Nephron (organoid): ENCODE measurements at regions not wholly inside any gene's neighbourhood (a gene's known extent, or its start where the extent isn't known, plus 50 kb on each side); places are given as distances from the start of the nearest gene placed in this dataset.
A peak's percentile ranks its signal among the peaks of the same experiment; 100 is the strongest.

Experiments used
- H3K27ac Mint-ChIP-seq, 3 experiments: 2 replicates each; pipeline ENCODE4 v1.8.0; 2020; ENCODE audit warnings: mixed read lengths in 3 of 3, mild to moderate bottlenecking in 2 of 3, moderate library complexity in 1 of 3
- H3K27me3 Mint-ChIP-seq: 2 replicates; pipeline ENCODE4 v1.8.0; 2021; ENCODE audit warnings: low read depth, mild to moderate bottlenecking, moderate library complexity, mixed read lengths
- H3K36me3 Mint-ChIP-seq: 2 replicates; pipeline ENCODE4 v1.8.0; 2020; ENCODE audit warnings: low read depth, mixed read lengths
- H3K4me1 Mint-ChIP-seq: 2 replicates; pipeline ENCODE4 v1.8.0; 2020; ENCODE audit warnings: mixed read lengths
- H3K4me3 Mint-ChIP-seq, 3 experiments: 2 replicates each; pipeline ENCODE4 v1.8.0; 2020; ENCODE audit warnings: mild to moderate bottlenecking in 3 of 3, mixed read lengths in 3 of 3, moderate library complexity in 2 of 3
- H3K9me3 Mint-ChIP-seq: 2 replicates; pipeline ENCODE4 v1.8.0; 2020; ENCODE audit warnings: mixed read lengths
- TF ChIP-seq, protein P1 (sequence below), 3 experiments: fragments of 200-600 bp; sonication (generic); IDR thresholded peaks; one replicate each; pipeline ENCODE4 v1.5.0; 2021; ENCODE audit warnings: antibody characterized with exemption in 3 of 3; ENCODE audit not compliant: unreplicated experiment in 3 of 3

- Mint-ChIP-seq H3K9me3 (no peaks in the 10 kb centered on the region), H3K4me1 (peaks cover under 1% of the 10 kb centered on the region), H3K36me3 (no peaks in the 10 kb centered on the region), H3K27ac (peak overlapping the region; percentile 76 to 94 (median 85)), H3K4me3 (peak overlapping the region; percentile 96 to 97 (median 97)), H3K27me3 (peaks cover 17% of the 10 kb centered on the region)
- TF ChIP-seq, protein P1, sequence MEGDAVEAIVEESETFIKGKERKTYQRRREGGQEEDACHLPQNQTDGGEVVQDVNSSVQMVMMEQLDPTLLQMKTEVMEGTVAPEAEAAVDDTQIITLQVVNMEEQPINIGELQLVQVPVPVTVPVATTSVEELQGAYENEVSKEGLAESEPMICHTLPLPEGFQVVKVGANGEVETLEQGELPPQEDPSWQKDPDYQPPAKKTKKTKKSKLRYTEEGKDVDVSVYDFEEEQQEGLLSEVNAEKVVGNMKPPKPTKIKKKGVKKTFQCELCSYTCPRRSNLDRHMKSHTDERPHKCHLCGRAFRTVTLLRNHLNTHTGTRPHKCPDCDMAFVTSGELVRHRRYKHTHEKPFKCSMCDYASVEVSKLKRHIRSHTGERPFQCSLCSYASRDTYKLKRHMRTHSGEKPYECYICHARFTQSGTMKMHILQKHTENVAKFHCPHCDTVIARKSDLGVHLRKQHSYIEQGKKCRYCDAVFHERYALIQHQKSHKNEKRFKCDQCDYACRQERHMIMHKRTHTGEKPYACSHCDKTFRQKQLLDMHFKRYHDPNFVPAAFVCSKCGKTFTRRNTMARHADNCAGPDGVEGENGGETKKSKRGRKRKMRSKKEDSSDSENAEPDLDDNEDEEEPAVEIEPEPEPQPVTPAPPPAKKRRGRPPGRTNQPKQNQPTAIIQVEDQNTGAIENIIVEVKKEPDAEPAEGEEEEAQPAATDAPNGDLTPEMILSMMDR (IDR thresholded peaks at IDR 0.05; ENCODE audit: unreplicated experiment in 3 of 3) = no peak
These were observed 918.7 kb downstream of the AACS start for GRCh38 chr12:125983784-125984500.

DNA sequence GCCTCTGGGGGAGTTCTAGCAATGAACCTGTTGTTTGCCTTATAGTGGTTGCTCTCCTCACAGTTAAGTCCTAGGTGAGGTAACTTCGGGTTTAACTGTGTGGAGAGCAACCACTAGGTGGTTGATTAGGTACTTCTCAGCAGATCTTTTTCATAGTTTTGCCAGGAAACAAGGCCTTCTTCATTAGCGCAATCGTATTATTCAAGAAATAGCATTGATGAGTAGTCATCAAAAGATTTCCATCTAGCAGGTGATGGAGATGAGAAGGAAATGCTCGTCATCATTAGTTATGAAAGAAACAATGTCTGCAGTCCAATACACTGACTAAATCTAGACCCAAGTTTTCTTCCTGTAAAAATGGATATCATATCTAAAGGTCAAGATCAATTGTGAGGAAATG, 923.3 kb downstream of the AACS start:
- no peaks in the 10 kb centered on the region for H3K9me3 Mint-ChIP-seq
- TF ChIP-seq, protein P1 (IDR thresholded peaks at IDR 0.05; ENCODE audit: unreplicated experiment in 3 of 3) = no peak

DNA sequence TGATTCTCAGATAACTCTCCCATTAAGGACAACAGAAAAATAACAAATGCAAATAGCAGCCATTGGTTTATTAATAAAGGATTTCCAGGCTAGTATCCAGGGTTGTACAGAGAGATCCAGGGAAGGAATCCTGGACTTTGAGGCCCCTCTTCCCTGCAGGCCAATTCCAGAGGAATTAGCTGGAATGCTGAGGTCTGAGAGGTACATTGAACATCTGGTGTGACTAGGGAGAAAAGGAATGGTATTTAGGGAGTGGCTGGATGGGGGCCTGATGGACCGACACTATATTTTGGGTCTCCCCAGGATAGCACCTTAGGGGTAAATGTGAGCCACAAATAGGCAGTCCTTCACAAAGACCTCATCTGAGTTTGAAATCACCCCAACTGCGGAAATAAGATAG, 924.5 kb downstream of the AACS start:
- Mint-ChIP-seq H3K4me1 (peaks cover 5% of the 10 kb centered on the region), H3K27ac (peak overlapping the region in 2 of 3 experiments; percentile 15 to 20), H3K27me3 (peaks cover 20% of the 10 kb centered on the region), H3K9me3 (no peaks in the 10 kb centered on the region), H3K4me3 (no peak overlapping the region), H3K36me3 (no peaks in the 10 kb centered on the region)
- TF ChIP-seq, protein P1 (IDR thresholded peaks at IDR 0.05; ENCODE audit: unreplicated experiment in 3 of 3) = no peak

More for the DNA sequence above, 923.3 kb downstream of the AACS start:
- H3K4me3 Mint-ChIP-seq = no peak overlapping the region
- H3K36me3 Mint-ChIP-seq = no peaks in the 10 kb centered on the region
- peaks cover 5% of the 10 kb centered on the region for H3K4me1 Mint-ChIP-seq
- no peak overlapping the region for H3K27ac Mint-ChIP-seq
- H3K27me3 Mint-ChIP-seq = peaks cover 20% of the 10 kb centered on the region

- H3K4me3 Mint-ChIP-seq = no peak overlapping the region
- TF ChIP-seq, protein P1 (IDR thresholded peaks at IDR 0.05; ENCODE audit: unreplicated experiment in 3 of 3) = no peak
- H3K27ac Mint-ChIP-seq = no peak overlapping the region
- H3K27me3 Mint-ChIP-seq = peaks cover 7% of the 10 kb centered on the region
- no peaks in the 10 kb centered on the region for H3K4me1 Mint-ChIP-seq
- no peaks in the 10 kb centered on the region for H3K9me3 Mint-ChIP-seq
- H3K36me3 Mint-ChIP-seq = no peaks in the 10 kb centered on the region
These were observed 931.2 kb downstream of the AACS start for GRCh38 chr12:125996443-125996842.

DNA sequence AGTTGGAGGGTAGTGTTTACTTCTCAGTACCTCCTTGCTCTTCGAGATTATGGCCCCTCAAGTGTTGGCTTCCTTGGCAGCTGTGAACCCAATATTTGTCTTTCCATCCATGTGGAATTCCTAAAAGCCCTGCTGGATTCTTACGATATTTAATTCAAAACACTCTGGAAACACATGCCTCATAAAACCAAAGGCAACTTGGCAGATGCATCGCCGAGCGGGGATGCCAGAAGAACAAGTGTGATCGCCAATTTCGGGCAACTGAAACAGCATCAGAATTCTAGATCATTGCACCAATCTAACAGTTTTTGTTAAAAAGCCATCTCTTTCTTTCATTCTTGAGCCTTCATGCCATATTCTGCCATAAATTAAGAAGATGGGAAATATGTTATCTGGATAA, 934.4 kb downstream of the AACS start:
- Mint-ChIP-seq H3K27ac (no peak overlapping the region), H3K9me3 (peaks cover 9% of the 10 kb centered on the region), H3K4me3 (no peak overlapping the region), H3K4me1 (no peaks in the 10 kb centered on the region), H3K27me3 (no peaks in the 10 kb centered on the region), H3K36me3 (no peaks in the 10 kb centered on the region)
- TF ChIP-seq, protein P1 (IDR thresholded peaks at IDR 0.05; ENCODE audit: unreplicated experiment in 3 of 3) = no peak

DNA sequence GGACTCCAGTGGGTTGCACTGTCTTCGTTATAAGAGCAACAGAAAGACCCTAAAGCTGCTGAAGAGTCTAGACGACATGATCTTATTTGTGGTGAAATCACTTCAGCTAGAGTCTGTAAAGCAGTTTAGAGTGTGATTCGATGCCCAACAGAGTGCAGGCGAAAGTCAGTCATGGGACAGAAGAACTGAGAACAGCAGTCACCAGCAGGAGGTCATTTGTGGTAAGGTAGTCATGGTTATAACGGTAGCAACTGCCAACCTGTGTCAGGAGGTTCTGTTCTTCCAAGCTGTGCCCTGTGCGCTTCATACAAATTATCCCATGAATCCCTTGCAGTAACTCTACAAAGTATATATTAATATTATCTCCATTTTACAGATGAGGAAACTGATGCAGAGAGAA, 954.1 kb downstream of the AACS start:
- Mint-ChIP-seq H3K4me1 (no peaks in the 10 kb centered on the region), H3K27me3 (no peaks in the 10 kb centered on the region), H3K36me3 (no peaks in the 10 kb centered on the region), H3K27ac (no peak overlapping the region), H3K4me3 (no peak overlapping the region), H3K9me3 (peaks cover 39% of the 10 kb centered on the region)
- TF ChIP-seq, protein P1 (IDR thresholded peaks at IDR 0.05; ENCODE audit: unreplicated experiment in 3 of 3) = no peak
